K562 (cell line): ENCODE measurements at regions not wholly inside any gene's neighbourhood (a gene's known extent, or its start where the extent isn't known, plus 50 kb on each side); places are given as distances from the start of the nearest gene placed in this dataset.

Source experiments
- ATAC-seq: fragments of 200-7000 bp; cut with Tn5 transposase; 3 replicates; pipeline ENCODE4 v1.9.1; 2020; ENCODE audit warnings: moderate library complexity
- BruUV-seq: library from RNA; stranded (reverse); fragments of 400-500 nt; replicated peaks from 2 replicates; lab custom pipeline; 2021; lab: Mats Ljungman, UMichigan
- CTCF ChIA-PET: fragments of 300-600 bp; formaldehyde crosslinking; extraction: SDS; loops from one replicate; lab custom pipeline; 2021; ENCODE audit warnings: low intra/inter-chr PET ratio; lab: Yijun Ruan, JAX
- POLR2A ChIA-PET: fragments of 300-600, 350-650 bp; sonication (Branson Sonifier 250); formaldehyde crosslinking; extraction: SDS; loops from one replicate; lab custom pipeline; 2021; ENCODE audit warnings: antibody characterized with exemption, inconsistent platforms; lab: Yijun Ruan, JAX
- DNase-seq, 4 experiments: peaks; one replicate each; pipeline versions ENCODE4 v3.0.0 to v3.0.0-alpha.2; 2011 to 2018; ENCODE audit warnings: low spot score in 3 of 4, mixed read lengths in 3 of 4; ENCODE audit errors: extremely low read depth in 1 of 4
- FAIRE-seq: peaks from 2 replicates; lab custom pipeline; 2011; peaks lifted over from hg19 to GRCh38; lab: Jason Lieb, UNC
- H2AFZ ChIP-seq: 2 replicates; pipeline ENCODE4 v1.6.0; 2011; ENCODE audit warnings: low read depth, low read length, control low read depth, inconsistent platforms
- H3K27ac ChIP-seq: fragments of 200-600 bp; 3 replicates; pipeline ENCODE4 v1.8.0; 2011; ENCODE audit warnings: low read depth, mild to moderate bottlenecking, control low read depth, inconsistent platforms, low read length, moderate library complexity, mixed read lengths; ENCODE audit errors: extremely low read depth
- H3K27me3 ChIP-seq, 2 experiments: fragments of 300-600 bp in 1 of 2; 2 replicates in 1 of 2; 3 replicates in 1 of 2; pipeline versions ENCODE4 v1.6.0 to v1.8.0; 2011; ENCODE audit warnings: inconsistent platforms in 2 of 2, low read length in 2 of 2, mild to moderate bottlenecking in 1 of 2, mixed read lengths in 1 of 2, moderate library complexity in 1 of 2; ENCODE audit not compliant: control insufficient read depth in 2 of 2, insufficient read depth in 2 of 2
- H3K36me3 ChIP-seq: fragments of 300-600 bp; 3 replicates; pipeline ENCODE4 v1.8.0; 2011; ENCODE audit warnings: mild to moderate bottlenecking, low read length, inconsistent platforms; ENCODE audit not compliant: control insufficient read depth, insufficient read depth
- H3K4me1 ChIP-seq, 2 experiments: fragments of 200-600 bp in 1 of 2; replicated peaks in 1 of 2; 2 replicates in 1 of 2; 3 replicates in 1 of 2; pipeline versions ENCODE4 v1.5.1 to v1.8.0; 2011; ENCODE audit warnings: inconsistent platforms in 2 of 2, low read length in 2 of 2, mild to moderate bottlenecking in 1 of 2, mixed read lengths in 1 of 2, moderate library complexity in 1 of 2; ENCODE audit not compliant: control insufficient read depth in 2 of 2, insufficient read depth in 2 of 2
- H3K4me2 ChIP-seq: 2 replicates; pipeline ENCODE4 v1.6.1; 2011; ENCODE audit warnings: low read length, control low read depth, inconsistent platforms, mixed read lengths; ENCODE audit not compliant: insufficient read depth
- H3K4me3 ChIP-seq: fragments of 200-600 bp; sonication (generic), shearing (Covaris generic); 2 replicates; pipeline ENCODE4 v1.5.1; 2016; ENCODE audit warnings: control low read depth, inconsistent platforms
- H3K79me2 ChIP-seq: fragments of 200-600 bp; 3 replicates; pipeline ENCODE4 v1.8.0; 2011; ENCODE audit warnings: low read length, inconsistent platforms; ENCODE audit not compliant: control insufficient read depth, insufficient read depth
- H3K9ac ChIP-seq, 2 experiments: 2 replicates each; pipeline versions ENCODE4 v1.6.0 to v1.6.1; 2011; ENCODE audit warnings: low read depth in 2 of 2, low read length in 2 of 2, control low read depth in 1 of 2, inconsistent platforms in 1 of 2, mild to moderate bottlenecking in 1 of 2, mixed read lengths in 1 of 2; ENCODE audit not compliant: insufficient read depth in 1 of 2
- H3K9me1 ChIP-seq: one replicate; pipeline ENCODE4 v1.6.0; 2011; ENCODE audit warnings: inconsistent platforms, mild to moderate bottlenecking, low read length, moderate library complexity; ENCODE audit not compliant: control insufficient read depth, insufficient read depth
- H3K9me3 ChIP-seq: replicated peaks from 2 replicates; pipeline ENCODE4 v1.5.1; 2011; ENCODE audit warnings: low read depth, low read length, inconsistent platforms; ENCODE audit not compliant: control insufficient read depth, insufficient read depth
- H4K20me1 ChIP-seq: replicated peaks from 2 replicates; pipeline ENCODE4 v1.6.1; 2011; ENCODE audit warnings: low read length, inconsistent platforms, mixed read lengths; ENCODE audit not compliant: control insufficient read depth, insufficient read depth
- CEBPZ ChIP-seq: fragments of 150-350 bp; IDR thresholded peaks from 2 replicates; pipeline ENCODE4 v1.6.1; 2014; ENCODE audit warnings: low read depth, mild to moderate bottlenecking, low read length, borderline replicate concordance
- GMEB1 ChIP-seq: fragments of 250-450 bp; sonication (Bioruptor Pico); IDR thresholded peaks from 2 replicates; pipeline ENCODE4 v1.4.0; 2020; ENCODE audit warnings: mild to moderate bottlenecking
- TAF15 ChIP-seq: fragments of 200-400 bp; formaldehyde crosslinking; IDR thresholded peaks from 2 replicates; pipeline ENCODE4 v1.6.1; 2017; ENCODE audit warnings: mild to moderate bottlenecking, low read depth, low read length, moderate library complexity
- WGBS: fragments of 100-300 bp; shearing (Covaris generic); methylation state at CpG from one replicate; pipeline ENCODE4 v1.1.6; 2016; ENCODE audit warnings: low coverage, mixed read lengths; ENCODE audit not compliant: insufficient coverage; ENCODE audit errors: missing lambda C conversion rate; 5-methylcytosine and 5-hydroxymethylcytosine counted together
- in situ Hi-C: fragments of 300-500 bp; cut with MboI; formaldehyde crosslinking; loops from 4 replicates; pipeline ENCODE4 v1.15.0; 2018; ENCODE audit warnings: inconsistent platforms, mixed read lengths
- intact Hi-C: fragments of 100-400 bp; cut with micrococcal nuclease; formaldehyde crosslinking; loops from 2 replicates; pipeline ENCODE4 v1.14.2; 2022

GRCh38 chr14:81738946-81739659 lies 205.4 kb upstream of the SEL1L start:
- ChIA-PET POLR2A (no interaction called here), CTCF (no interaction called here)
- no peak for FAIRE-seq
- Histone ChIP-seq H3K36me3 (no peaks in the 10 kb centered on the region), H3K4me2 (no peak overlapping the region), H3K9ac (no peak overlapping the region), H4K20me1 (no peaks in the 10 kb centered on the region), H3K9me3 (no peaks in the 10 kb centered on the region), H3K79me2 (no peaks in the 10 kb centered on the region), H3K4me1 (no peaks in the 10 kb centered on the region), H3K9me1 (no peaks in the 10 kb centered on the region), H2AFZ (no peak overlapping the region), H3K27ac (no peak overlapping the region), H3K27me3 (no peaks in the 10 kb centered on the region), H3K4me3 (no peak overlapping the region)
- BruUV-seq, result no TSS peak
- no peak for ATAC-seq
- intact Hi-C loops (no loop called here), in situ Hi-C loops (no loop called here)
- DNase-seq, result no peak
- 2% methylated on average over 4 of the region's 4 CpGs for WGBS
- TF ChIP-seq GMEB1 (CRISPR knock-in tag), result no peak
- TF ChIP-seq TAF15, result no peak
- no peak for TF ChIP-seq CEBPZ
